Nephron progenitor cell (in vitro differentiated cells): ENCODE measurements at regions not wholly inside any gene's neighbourhood (a gene's known extent, or its start where the extent isn't known, plus 50 kb on each side); places are given as distances from the start of the nearest gene placed in this dataset.

Experiments
- DNase-seq: peaks from one replicate; pipeline ENCODE4 v3.0.0; 2021
- H3K27ac Mint-ChIP-seq: 2 replicates; pipeline ENCODE4 v1.8.0; 2021; ENCODE audit warnings: mild to moderate bottlenecking, moderate library complexity, mixed read lengths
- H3K27me3 Mint-ChIP-seq: 2 replicates; pipeline ENCODE4 v1.8.0; 2021; ENCODE audit warnings: mild to moderate bottlenecking, low read depth, mixed read lengths; ENCODE audit not compliant: poor library complexity
- H3K36me3 Mint-ChIP-seq: 2 replicates; pipeline ENCODE4 v1.8.0; 2021; ENCODE audit warnings: low read depth, mixed read lengths
- H3K4me1 Mint-ChIP-seq: 2 replicates; pipeline ENCODE4 v1.8.0; 2021; ENCODE audit warnings: mixed read lengths
- H3K4me3 Mint-ChIP-seq: 2 replicates; pipeline ENCODE4 v1.8.0; 2021; ENCODE audit warnings: mild to moderate bottlenecking, moderate library complexity, mixed read lengths
- H3K9me3 Mint-ChIP-seq: 2 replicates; pipeline ENCODE4 v1.8.0; 2021; ENCODE audit warnings: mild to moderate bottlenecking, moderate library complexity, mixed read lengths
- CTCF ChIP-seq: fragments of 200-600 bp; sonication (generic); IDR thresholded peaks from 2 replicates; pipeline ENCODE4 v1.5.0; 2021; ENCODE audit warnings: antibody characterized with exemption

GRCh38 chr10:61125560-61126170 is 181.7 kb upstream of the RHOBTB1 start:
- no peak overlapping the region for H3K4me3 Mint-ChIP-seq
- no peaks in the 10 kb centered on the region for H3K9me3 Mint-ChIP-seq
- no peak for DNase-seq
- no peaks in the 10 kb centered on the region for H3K36me3 Mint-ChIP-seq
- no peak for TF ChIP-seq CTCF
- H3K27ac Mint-ChIP-seq, result no peak overlapping the region
- peaks cover 14% of the 10 kb centered on the region for H3K4me1 Mint-ChIP-seq
- H3K27me3 Mint-ChIP-seq, result no peaks in the 10 kb centered on the region

DNA sequence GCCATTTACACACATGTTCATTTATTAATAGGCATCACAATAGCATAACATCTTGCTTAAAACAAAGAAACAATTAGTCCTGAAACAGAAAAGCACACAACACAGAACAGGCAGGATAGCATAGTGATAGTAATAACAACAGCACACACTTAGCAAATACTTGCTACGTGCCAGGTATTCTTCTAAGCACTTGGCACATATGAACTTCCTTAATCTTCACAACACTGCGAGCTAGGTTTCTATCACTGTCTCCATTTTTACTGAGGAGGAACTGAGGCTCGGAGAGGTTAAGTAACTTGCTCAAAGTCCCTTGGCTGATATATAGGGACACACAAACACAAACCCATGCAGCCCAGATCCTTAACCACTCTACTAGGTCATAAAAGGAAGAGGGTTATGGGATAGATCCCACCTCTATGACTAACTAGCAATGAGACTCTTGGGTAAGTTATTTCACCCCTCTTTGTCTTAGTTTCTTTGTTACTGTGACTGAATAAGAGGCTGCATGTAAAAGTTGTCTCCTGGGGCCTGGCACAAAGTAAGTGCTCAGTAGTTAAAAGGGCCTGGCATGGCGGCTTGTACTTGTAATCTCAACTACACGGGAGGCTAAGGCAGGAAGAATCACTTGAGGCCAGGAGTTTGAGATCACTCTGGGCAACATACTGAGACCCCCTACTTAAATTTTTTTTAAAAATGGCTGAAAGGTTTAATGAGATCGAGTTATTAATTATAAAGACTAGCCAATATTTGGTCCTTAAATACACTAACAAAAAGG is 181.0 kb upstream of the RHOBTB1 start:
- H3K9me3 Mint-ChIP-seq, result no peaks in the 10 kb centered on the region
- no peaks in the 10 kb centered on the region for H3K36me3 Mint-ChIP-seq
- TF ChIP-seq CTCF, result no peak
- no peaks in the 10 kb centered on the region for H3K27me3 Mint-ChIP-seq
- no peak for DNase-seq
- no peak overlapping the region for H3K4me3 Mint-ChIP-seq
- H3K4me1 Mint-ChIP-seq, result peaks cover 7% of the 10 kb centered on the region
- no peak overlapping the region for H3K27ac Mint-ChIP-seq

GRCh38 chr10:61120805-61121204 is 176.8 kb upstream of the RHOBTB1 start:
- no peak for TF ChIP-seq CTCF
- Mint-ChIP-seq H3K9me3 (no peaks in the 10 kb centered on the region), H3K27me3 (no peaks in the 10 kb centered on the region), H3K36me3 (no peaks in the 10 kb centered on the region), H3K4me3 (no peak overlapping the region), H3K4me1 (no peaks in the 10 kb centered on the region), H3K27ac (no peak overlapping the region)
- no peak for DNase-seq

DNA sequence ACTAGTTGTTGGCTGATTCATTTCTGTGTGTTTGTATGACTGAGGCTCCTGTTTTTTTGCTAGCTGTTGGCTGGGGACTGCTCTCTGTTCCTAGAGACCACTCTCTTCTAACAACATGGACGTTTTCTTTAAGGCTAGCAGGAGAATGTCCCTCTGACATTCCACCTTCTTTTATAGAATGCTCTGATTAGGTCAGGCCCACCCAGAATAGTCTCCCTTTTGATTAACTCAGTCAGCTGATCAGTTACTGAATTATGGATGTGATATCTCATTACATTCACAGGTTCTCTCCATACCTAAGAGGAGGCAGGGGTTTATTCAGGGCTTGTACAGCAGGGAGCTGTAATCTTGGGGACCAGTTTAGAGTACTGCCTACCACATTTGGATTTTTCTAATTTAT is 175.6 kb upstream of the RHOBTB1 start:
- Mint-ChIP-seq H3K9me3 (no peaks in the 10 kb centered on the region), H3K27ac (no peak overlapping the region), H3K4me1 (no peaks in the 10 kb centered on the region), H3K4me3 (no peak overlapping the region), H3K27me3 (no peaks in the 10 kb centered on the region), H3K36me3 (no peaks in the 10 kb centered on the region)
- DNase-seq, result no peak
- no peak for TF ChIP-seq CTCF

GRCh38 chr10:61115897-61116296 is 171.9 kb upstream of the RHOBTB1 start:
- Mint-ChIP-seq H3K4me1 (no peaks in the 10 kb centered on the region), H3K27ac (no peak overlapping the region), H3K27me3 (no peaks in the 10 kb centered on the region), H3K4me3 (no peak overlapping the region), H3K36me3 (no peaks in the 10 kb centered on the region), H3K9me3 (no peaks in the 10 kb centered on the region)
- no peak for DNase-seq
- TF ChIP-seq CTCF, result no peak

GRCh38 chr10:61112771-61113170 is 168.8 kb upstream of the RHOBTB1 start:
- DNase-seq, result no peak
- Mint-ChIP-seq H3K36me3 (no peaks in the 10 kb centered on the region), H3K27ac (no peak overlapping the region), H3K27me3 (no peaks in the 10 kb centered on the region), H3K4me1 (no peaks in the 10 kb centered on the region), H3K4me3 (no peak overlapping the region), H3K9me3 (no peaks in the 10 kb centered on the region)
- TF ChIP-seq CTCF, result no peak
